ENCODE measurements at regions not wholly inside any gene's neighbourhood (a gene's known extent, or its start where the extent isn't known, plus 50 kb on each side); places are given as distances from the start of the nearest gene placed in this dataset.

- Histone ChIP-seq H3K9ac (no peak overlapping the region), H3K4me3 (ENCODE audit: low read depth, low read length) (no peak overlapping the region), H3K4me1 (no peaks in the 10 kb centered on the region), H3K79me2 (no peaks in the 10 kb centered on the region), H3K27me3 (ENCODE audit: control insufficient read depth, insufficient read depth, low read length) (no peaks in the 10 kb centered on the region), H3K9me3 (ENCODE audit: control insufficient read depth, low read length) (no peaks in the 10 kb centered on the region), H3K27ac (no peak overlapping the region), H3K4me2 (ENCODE audit: low read length) (no peak overlapping the region), H3K36me3 (ENCODE audit: control insufficient read depth, insufficient read depth, low read length) (no peaks in the 10 kb centered on the region), H2AFZ (no peak overlapping the region)
- TF ChIP-seq CTCF (IDR thresholded peaks at IDR 0.05): no peak
Measured at GRCh38 chr6:170206317-170206621, 84.6 kb downstream of the DLL1 start.

GRCh38 chr6:170205534-170206316, 85.2 kb downstream of the DLL1 start:
- Histone ChIP-seq H3K27me3 (ENCODE audit: control insufficient read depth, insufficient read depth, low read length) (no peaks in the 10 kb centered on the region), H3K27ac (no peak overlapping the region), H3K9me3 (ENCODE audit: control insufficient read depth, low read length) (no peaks in the 10 kb centered on the region), H3K4me2 (ENCODE audit: low read length) (no peak overlapping the region), H3K4me1 (no peaks in the 10 kb centered on the region), H3K4me3 (ENCODE audit: low read depth, low read length) (no peak overlapping the region), H3K36me3 (ENCODE audit: control insufficient read depth, insufficient read depth, low read length) (no peaks in the 10 kb centered on the region), H3K9ac (no peak overlapping the region), H3K79me2 (no peaks in the 10 kb centered on the region), H2AFZ (no peak overlapping the region)
- no peak for TF ChIP-seq CTCF (IDR thresholded peaks at IDR 0.05)

GRCh38 chr6:170205126-170205525, 85.8 kb downstream of the DLL1 start:
- H3K79me2 ChIP-seq: no peaks in the 10 kb centered on the region
- H3K36me3 ChIP-seq (ENCODE audit: control insufficient read depth, insufficient read depth, low read length): no peaks in the 10 kb centered on the region
- H3K4me1 ChIP-seq: no peaks in the 10 kb centered on the region
- H3K4me3 ChIP-seq (ENCODE audit: low read depth, low read length): no peak overlapping the region
- H3K27ac ChIP-seq: no peak overlapping the region
- no peak overlapping the region for H3K4me2 ChIP-seq (ENCODE audit: low read length)
- H2AFZ ChIP-seq: no peak overlapping the region
- no peaks in the 10 kb centered on the region for H3K9me3 ChIP-seq (ENCODE audit: control insufficient read depth, low read length)
- H3K9ac ChIP-seq: no peak overlapping the region
- H3K27me3 ChIP-seq (ENCODE audit: control insufficient read depth, insufficient read depth, low read length): no peaks in the 10 kb centered on the region
- no peak for TF ChIP-seq CTCF (IDR thresholded peaks at IDR 0.05)

- Histone ChIP-seq H3K9ac (no peak overlapping the region), H3K4me2 (ENCODE audit: low read length) (no peak overlapping the region), H3K27me3 (ENCODE audit: control insufficient read depth, insufficient read depth, low read length) (no peaks in the 10 kb centered on the region), H3K36me3 (ENCODE audit: control insufficient read depth, insufficient read depth, low read length) (no peaks in the 10 kb centered on the region), H3K27ac (no peak overlapping the region), H2AFZ (no peak overlapping the region), H3K79me2 (no peaks in the 10 kb centered on the region), H3K4me3 (ENCODE audit: low read depth, low read length) (no peak overlapping the region), H3K9me3 (ENCODE audit: control insufficient read depth, low read length) (no peaks in the 10 kb centered on the region), H3K4me1 (no peaks in the 10 kb centered on the region)
- TF ChIP-seq CTCF (IDR thresholded peaks at IDR 0.05): no peak
Measured at GRCh38 chr6:170203212-170203611, 87.7 kb downstream of the DLL1 start.
